GM12878 (cell line): ENCODE measurements at regions not wholly inside any gene's neighbourhood (a gene's known extent, or its start where the extent isn't known, plus 50 kb on each side); places are given as distances from the start of the nearest gene placed in this dataset.
A peak's percentile ranks its signal among the peaks of the same experiment; 100 is the strongest.

Source experiments
- ATAC-seq: fragments of 200-7000 bp; cut with Tn5 transposase; 3 replicates; pipeline ENCODE4 v1.9.1; 2020; ENCODE audit warnings: mild to moderate bottlenecking, moderate library complexity
- BruUV-seq: library from RNA; stranded (reverse); fragments of 400-500 nt; replicated peaks from 2 replicates; lab custom pipeline; 2021; lab: Mats Ljungman, UMichigan
- CTCF ChIA-PET: fragments of 300-600 bp; sonication (Branson Sonifier 250); formaldehyde crosslinking; extraction: SDS; loops from one replicate; lab custom pipeline; 2021; ENCODE audit warnings: inconsistent platforms; lab: Yijun Ruan, JAX
- POLR2A ChIA-PET: fragments of 350-600 bp; formaldehyde crosslinking; extraction: SDS; loops from one replicate; lab custom pipeline; 2021; ENCODE audit warnings: inconsistent platforms; lab: Charles Lee
- RAD21 ChIA-PET: fragments of 300-600 bp; sonication (Branson Sonifier 250); formaldehyde crosslinking; loops from one replicate; lab custom pipeline; 2023; ENCODE audit warnings: antibody characterized with exemption; ENCODE audit not compliant: unreplicated experiment; lab: Charles Lee
- SMC1A ChIA-PET: fragments of 300-600 bp; sonication (Branson Sonifier 250); formaldehyde crosslinking; loops from one replicate; lab custom pipeline; 2023; ENCODE audit not compliant: unreplicated experiment, uncharacterized antibody; lab: Charles Lee
- DNase-seq: peaks from one replicate; pipeline ENCODE4 v3.0.0-alpha.2; 2011; ENCODE audit warnings: low read depth, low spot score
- FAIRE-seq: peaks from 3 replicates; lab custom pipeline; 2011; peaks lifted over from hg19 to GRCh38; lab: Jason Lieb, UNC
- H2AFZ ChIP-seq: 2 replicates; pipeline ENCODE4 v1.6.0; 2011; ENCODE audit warnings: low read depth, low read length, control low read depth; ENCODE audit not compliant: control insufficient read depth
- H3K27ac ChIP-seq: 2 replicates; pipeline ENCODE4 v1.5.1; 2011; ENCODE audit warnings: control low read depth; ENCODE audit not compliant: control insufficient read depth, insufficient read depth
- H3K27me3 ChIP-seq, 2 experiments: replicated peaks in 1 of 2; 2 replicates each; pipeline versions ENCODE4 v1.6.0 to v1.6.1; 2011; ENCODE audit warnings: low read length in 1 of 2; ENCODE audit not compliant: control insufficient read depth in 2 of 2, insufficient read depth in 2 of 2
- H3K36me3 ChIP-seq, 2 experiments: 2 replicates each; pipeline ENCODE4 v1.5.1; 2011; ENCODE audit warnings: low read length in 1 of 2; ENCODE audit not compliant: control insufficient read depth in 2 of 2, insufficient read depth in 2 of 2
- H3K4me1 ChIP-seq: 2 replicates; pipeline ENCODE4 v1.6.1; 2011; ENCODE audit warnings: mild to moderate bottlenecking, low read length, moderate library complexity, mixed read lengths; ENCODE audit not compliant: control insufficient read depth, insufficient read depth
- H3K4me2 ChIP-seq: 2 replicates; pipeline ENCODE4 v1.6.0; 2011; ENCODE audit warnings: control low read depth; ENCODE audit not compliant: control insufficient read depth, insufficient read depth
- H3K4me3 ChIP-seq: fragments of 200-600 bp; sonication (generic); 2 replicates; pipeline ENCODE4 v1.5.1; 2016
- H3K79me2 ChIP-seq: 2 replicates; pipeline ENCODE4 v1.6.0; 2011; ENCODE audit warnings: low read length; ENCODE audit not compliant: control insufficient read depth, insufficient read depth
- H3K9ac ChIP-seq: 2 replicates; pipeline ENCODE4 v1.8.0; 2011; ENCODE audit warnings: low read length, control low read depth, mixed read lengths; ENCODE audit not compliant: control insufficient read depth, insufficient read depth
- H3K9me3 ChIP-seq: replicated peaks from 3 replicates; pipeline ENCODE4 v1.5.1; 2011; ENCODE audit warnings: mild to moderate bottlenecking, low read length; ENCODE audit not compliant: control insufficient read depth, insufficient read depth
- H4K20me1 ChIP-seq: 2 replicates; pipeline ENCODE4 v1.6.0; 2011; ENCODE audit not compliant: control insufficient read depth, insufficient read depth
- ASH2L ChIP-seq: fragments of 300-600, 200-600 bp; sonication (generic); IDR thresholded peaks from 2 replicates; pipeline ENCODE4 v1.6.1; 2017; ENCODE audit warnings: low read depth, mild to moderate bottlenecking, borderline replicate concordance
- BHLHE40 ChIP-seq, 2 experiments: fragments of 450-650 bp in 1 of 2; IDR thresholded peaks; 2 replicates each; pipeline ENCODE4 v1.6.1; 2011 to 2017; ENCODE audit warnings: low read depth in 2 of 2, borderline replicate concordance in 1 of 2, improper control_type of control experiment in 1 of 2, low read length in 1 of 2, mild to moderate bottlenecking in 1 of 2
- CHD2 ChIP-seq: IDR thresholded peaks from 2 replicates; pipeline ENCODE4 v1.6.1; 2011; ENCODE audit warnings: low read depth, low read length, improper control_type of control experiment, borderline replicate concordance
- EGR1 ChIP-seq, 2 experiments: IDR thresholded peaks; 1 replicate in 1 of 2; 2 replicates in 1 of 2; pipeline ENCODE4 v1.6.1; 2011 to 2012; ENCODE audit warnings: low read depth in 2 of 2, low read length in 2 of 2, borderline replicate concordance in 1 of 2, mild to moderate bottlenecking in 1 of 2, moderate library complexity in 1 of 2
- ESRRA ChIP-seq: IDR thresholded peaks from 2 replicates; pipeline ENCODE4 v1.6.1; 2012; ENCODE audit warnings: mild to moderate bottlenecking, low read length, improper control_type of control experiment
- GATAD2B ChIP-seq: fragments of 450-650 bp; conservative IDR thresholded peaks from 2 replicates; pipeline ENCODE4 v1.6.1; 2017; ENCODE audit warnings: low read depth, mild to moderate bottlenecking, moderate library complexity
- JUND ChIP-seq: IDR thresholded peaks from 2 replicates; pipeline ENCODE4 v1.6.1; 2012; ENCODE audit warnings: low read depth, mild to moderate bottlenecking, low read length, improper control_type of control experiment, moderate library complexity
- PML ChIP-seq: IDR thresholded peaks from 2 replicates; pipeline ENCODE4 v1.6.1; 2012; ENCODE audit warnings: low read length, inconsistent platforms
- POLR2A ChIP-seq: IDR thresholded peaks from 2 replicates; pipeline ENCODE4 v1.6.1; 2011; ENCODE audit warnings: low read depth, mild to moderate bottlenecking, low read length
- RBBP5 ChIP-seq: fragments of 200-600 bp; sonication (generic); conservative IDR thresholded peaks from 2 replicates; pipeline ENCODE4 v1.6.1; 2016
- SIN3A ChIP-seq: IDR thresholded peaks from 2 replicates; pipeline ENCODE4 v1.6.1; 2012; ENCODE audit warnings: low read depth, low read length, improper control_type of control experiment
- TAF1 ChIP-seq: IDR thresholded peaks from 2 replicates; pipeline ENCODE4 v1.6.1; 2011; ENCODE audit warnings: mild to moderate bottlenecking, low read depth, low read length, borderline replicate concordance
- TARDBP ChIP-seq: IDR thresholded peaks from 2 replicates; pipeline ENCODE4 v1.6.1; 2016; ENCODE audit warnings: borderline replicate concordance
- ZNF622 ChIP-seq: fragments of 450-650 bp; IDR thresholded peaks from 2 replicates; pipeline ENCODE4 v1.6.1; 2017; ENCODE audit warnings: mild to moderate bottlenecking, inconsistent platforms
- whole genome bisulfite sequencing: methylation state at CpG from one replicate; pipeline ENCODE4 v1.1.6; 2016; ENCODE audit warnings: low lambda C conversion rate; ENCODE audit not compliant: insufficient replicate concordance, insufficient coverage; ENCODE audit errors: missing lambda C conversion rate; 5-methylcytosine and 5-hydroxymethylcytosine counted together
- in situ Hi-C: fragments of 300-500 bp; cut with MboI; formaldehyde crosslinking; loops from 9 replicates; pipeline ENCODE4 v1.14.3; 2018; ENCODE audit warnings: mixed read lengths
- intact Hi-C: fragments of 100-400 bp; cut with micrococcal nuclease; formaldehyde crosslinking; loops from one replicate; pipeline ENCODE4 v1.14.2; 2022; ENCODE audit not compliant: unreplicated experiment

GRCh38 chr4:153112041-153112441 is 92.2 kb upstream of the TRIM2 start:
- RAD21 ChIA-PET = interaction anchor here (0.9 to 1.3 kb wide), 4 partner anchors 14 to 29 kb away, joined by 3 to 4 read pairs (median 3); no protein-coding TSS in a partner anchor

GRCh38 chr4:153113061-153113837 is 91.0 kb upstream of the TRIM2 start:
- DNase-seq = no peak
- H3K4me3 ChIP-seq = no peak overlapping the region
- no peak overlapping the region for H3K27ac ChIP-seq
- RAD21 ChIA-PET = no interaction called here
- no peaks in the 10 kb centered on the region for H3K9me3 ChIP-seq
- POLR2A ChIA-PET = no interaction called here
- WGBS = 37% methylated on average over 8 of the region's 8 CpGs
- no peaks in the 10 kb centered on the region for H3K36me3 ChIP-seq
- H3K4me1 ChIP-seq = peaks cover 8% of the 10 kb centered on the region; the same call in 1 of the 2 replicates
- TF ChIP-seq EGR1 (IDR thresholded peaks at IDR 0.05; ENCODE audit: borderline replicate concordance in 1 of 2, low read depth in 2 of 2, low read length in 2 of 2) = no peak
- TF ChIP-seq POLR2A = no peak
- TF ChIP-seq JUND = no peak
- TF ChIP-seq ZNF622 = no peak
- no peak for TF ChIP-seq SIN3A
- TF ChIP-seq ESRRA = no peak
- no peak for TF ChIP-seq TAF1
- no peak for TF ChIP-seq TARDBP
- TF ChIP-seq PML = no peak
- no peak for TF ChIP-seq ASH2L
- TF ChIP-seq GATAD2B = no peak
- TF ChIP-seq CHD2 = no peak
- SMC1A ChIA-PET = interaction anchor here (1.0 to 2.5 kb wide), 4 partner anchors 14 to 34 kb away, joined by 3 to 8 read pairs (median 6); no protein-coding TSS in a partner anchor
- no peaks in the 10 kb centered on the region for H3K79me2 ChIP-seq
- H3K9ac ChIP-seq = no peak overlapping the region
- intact Hi-C loops = no loop called here
- ATAC-seq = no peak
- no peak overlapping the region; the same call in 1 of the 2 replicates for H3K4me2 ChIP-seq
- no TSS peak for BruUV-seq
- FAIRE-seq = no peak
- CTCF ChIA-PET = interaction anchor here (1.0 to 3.7 kb wide), 2 partner anchors 14 to 637 kb away, joined by 3 to 27 read pairs; no protein-coding TSS in a partner anchor
- no peaks in the 10 kb centered on the region for H4K20me1 ChIP-seq
- H2AFZ ChIP-seq = no peak overlapping the region
- in situ Hi-C loops = no loop called here
- H3K27me3 ChIP-seq = peaks cover 0 to 2% of the 10 kb centered on the region in 2 experiments; a peak in 1 of 4 replicates

More at GRCh38 chr4:153112041-153112441, 92.2 kb upstream of the TRIM2 start:
- H3K27ac ChIP-seq = no peak overlapping the region
- FAIRE-seq = no peak
- ATAC-seq = no peak
- WGBS = 54% methylated on average over 10 of the region's 10 CpGs
- no peak overlapping the region for H3K9ac ChIP-seq
- no peaks in the 10 kb centered on the region for H3K36me3 ChIP-seq
- SMC1A ChIA-PET = interaction anchor here (1.4 to 2.5 kb wide), 2 partner anchors 16 to 26 kb away, joined by 4 to 6 read pairs; no protein-coding TSS in a partner anchor
- H3K4me2 ChIP-seq = no peak overlapping the region
- no peak overlapping the region for H2AFZ ChIP-seq
- no peaks in the 10 kb centered on the region for H3K79me2 ChIP-seq
- intact Hi-C loops = no loop called here
- in situ Hi-C loops = no loop called here
- no peaks in the 10 kb centered on the region; the same call in 2 of the 3 replicates for H3K9me3 ChIP-seq
- CTCF ChIA-PET = interaction anchor here (0.5 to 1.2 kb wide), 3 partner anchors 16 to 617 kb away, joined by 3 to 5 read pairs (median 4); no protein-coding TSS in a partner anchor
- no peaks in the 10 kb centered on the region for H4K20me1 ChIP-seq
- peaks cover under 1 to 2% of the 10 kb centered on the region in 2 experiments; a peak in 1 of 4 replicates for H3K27me3 ChIP-seq
- POLR2A ChIA-PET = no interaction called here
- DNase-seq = no peak
- peaks cover 8% of the 10 kb centered on the region; the same call in 1 of the 2 replicates for H3K4me1 ChIP-seq
- H3K4me3 ChIP-seq = no peak overlapping the region
- no TSS peak for BruUV-seq
- 0 out of 4 replicates have a peak, but pooled peaks of 1 of the 2 experiments have one; percentile 3 for TF ChIP-seq BHLHE40 (IDR thresholded peaks at IDR 0.05; ENCODE audit: borderline replicate concordance in 1 of 2, low read depth in 2 of 2, low read length in 1 of 2)
- no peak for TF ChIP-seq RBBP5
